RWPE1 (cell line): ENCODE measurements at regions not wholly inside any gene's neighbourhood (a gene's known extent, or its start where the extent isn't known, plus 50 kb on each side); places are given as distances from the start of the nearest gene placed in this dataset.

Experiments
- CTCF ChIA-PET: fragments of 350-600 bp; sonication (Branson Sonifier 250); formaldehyde crosslinking; extraction: SDS; loops from one replicate; lab custom pipeline; 2021; lab: Yijun Ruan, JAX
- POLR2A ChIA-PET: fragments of 400-600 bp; formaldehyde crosslinking; extraction: SDS; loops from one replicate; lab custom pipeline; 2020; ENCODE audit warnings: antibody characterized with exemption; ENCODE audit not compliant: low non-redundant PET; lab: Yijun Ruan, JAX
- DNase-seq: peaks from one replicate; pipeline ENCODE4 v3.0.0; 2012; ENCODE audit warnings: low spot score
- H3K27ac ChIP-seq: fragments of 450-650 bp; 2 replicates; pipeline ENCODE4 v1.5.1; 2017
- TF ChIP-seq, protein P1 (sequence below): fragments of 450-650 bp; conservative IDR thresholded peaks from 2 replicates; pipeline ENCODE4 v1.5.1; 2017; ENCODE audit warnings: low read depth, mild to moderate bottlenecking

DNA sequence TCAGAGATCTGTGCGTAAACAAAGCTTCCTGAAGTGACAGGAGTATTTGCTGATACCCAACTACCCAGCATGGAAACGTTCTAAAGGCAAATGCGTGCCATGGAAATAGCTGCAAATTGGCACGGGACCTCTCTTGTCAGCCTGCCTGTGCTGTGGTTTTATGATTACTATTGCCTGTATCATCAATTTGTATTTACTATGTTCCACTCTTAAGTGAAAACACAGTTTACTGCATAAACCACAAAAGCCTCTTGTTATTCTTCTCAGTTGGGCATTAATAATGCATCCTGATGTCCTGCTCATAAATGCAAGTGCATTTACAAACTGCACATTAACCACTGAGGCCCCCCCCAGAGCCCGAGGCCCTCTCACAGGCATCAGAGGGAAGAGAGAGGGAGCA, 196.6 kb upstream of the SLC35G4 start:
- POLR2A ChIA-PET = no interaction called here
- CTCF ChIA-PET = no interaction called here
- no peak overlapping the region for H3K27ac ChIP-seq
- no peak for DNase-seq
- TF ChIP-seq, protein P1, sequence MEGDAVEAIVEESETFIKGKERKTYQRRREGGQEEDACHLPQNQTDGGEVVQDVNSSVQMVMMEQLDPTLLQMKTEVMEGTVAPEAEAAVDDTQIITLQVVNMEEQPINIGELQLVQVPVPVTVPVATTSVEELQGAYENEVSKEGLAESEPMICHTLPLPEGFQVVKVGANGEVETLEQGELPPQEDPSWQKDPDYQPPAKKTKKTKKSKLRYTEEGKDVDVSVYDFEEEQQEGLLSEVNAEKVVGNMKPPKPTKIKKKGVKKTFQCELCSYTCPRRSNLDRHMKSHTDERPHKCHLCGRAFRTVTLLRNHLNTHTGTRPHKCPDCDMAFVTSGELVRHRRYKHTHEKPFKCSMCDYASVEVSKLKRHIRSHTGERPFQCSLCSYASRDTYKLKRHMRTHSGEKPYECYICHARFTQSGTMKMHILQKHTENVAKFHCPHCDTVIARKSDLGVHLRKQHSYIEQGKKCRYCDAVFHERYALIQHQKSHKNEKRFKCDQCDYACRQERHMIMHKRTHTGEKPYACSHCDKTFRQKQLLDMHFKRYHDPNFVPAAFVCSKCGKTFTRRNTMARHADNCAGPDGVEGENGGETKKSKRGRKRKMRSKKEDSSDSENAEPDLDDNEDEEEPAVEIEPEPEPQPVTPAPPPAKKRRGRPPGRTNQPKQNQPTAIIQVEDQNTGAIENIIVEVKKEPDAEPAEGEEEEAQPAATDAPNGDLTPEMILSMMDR = no peak

- no peak overlapping the region for H3K27ac ChIP-seq
- POLR2A ChIA-PET = no interaction called here
- CTCF ChIA-PET = no interaction called here
- TF ChIP-seq, protein P1 = no peak
- no peak for DNase-seq
Measured at GRCh38 chr18:11411048-11411447, 198.3 kb upstream of the SLC35G4 start.

DNA sequence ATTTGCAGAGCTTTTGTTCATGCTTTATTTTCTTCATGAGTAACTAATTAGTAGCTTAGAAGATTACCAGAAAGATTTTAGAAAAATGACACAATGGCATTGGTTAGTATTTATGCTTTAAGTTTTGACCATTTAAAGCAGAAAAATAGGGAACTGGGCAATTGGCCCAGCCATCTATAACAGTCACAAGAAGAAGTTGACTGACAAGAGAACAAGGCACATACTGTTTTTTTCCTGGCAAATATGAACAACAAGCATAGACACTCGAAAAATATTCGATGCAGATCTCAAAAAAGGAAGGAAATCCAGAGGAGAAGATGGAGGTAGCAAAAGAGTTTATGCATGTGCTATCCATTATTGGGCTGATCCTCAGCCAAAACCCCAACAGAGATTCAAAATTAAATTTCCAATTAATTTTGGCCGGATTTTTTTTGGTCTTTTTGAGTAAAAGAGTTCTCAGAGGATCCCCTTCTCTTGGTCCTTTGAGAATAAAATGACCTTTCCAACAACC, 200.8 kb upstream of the SLC35G4 start:
- POLR2A ChIA-PET = no interaction called here
- no peak for DNase-seq
- CTCF ChIA-PET = interaction anchor here (0.7 kb wide), 1 partner anchor 107 kb away, joined by 4 read pairs; no protein-coding TSS in a partner anchor
- TF ChIP-seq, protein P1 = no peak
- H3K27ac ChIP-seq = no peak overlapping the region

- TF ChIP-seq, protein P1 = no peak
- POLR2A ChIA-PET = no interaction called here
- H3K27ac ChIP-seq = no peak overlapping the region
- CTCF ChIA-PET = interaction anchor here (0.7 kb wide), 1 partner anchor 107 kb away, joined by 4 read pairs; no protein-coding TSS in a partner anchor
- no peak for DNase-seq
Measured at GRCh38 chr18:11407940-11408339, 201.5 kb upstream of the SLC35G4 start.

GRCh38 chr18:11405804-11406203, 203.6 kb upstream of the SLC35G4 start:
- ChIA-PET CTCF (interaction anchor here (1.1 kb wide), 1 partner anchor 106 kb away, joined by 3 read pairs; no protein-coding TSS in a partner anchor), POLR2A (no interaction called here)
- DNase-seq = no peak
- TF ChIP-seq, protein P1 = no peak
- H3K27ac ChIP-seq = no peak overlapping the region

GRCh38 chr18:11400703-11401102, 208.7 kb upstream of the SLC35G4 start:
- DNase-seq = no peak
- no peak overlapping the region for H3K27ac ChIP-seq
- TF ChIP-seq, protein P1 = no peak
- ChIA-PET POLR2A (no interaction called here), CTCF (no interaction called here)
